Medulla oblongata (tissue), 1 donor: ENCODE measurements at regions not wholly inside any gene's neighbourhood (a gene's known extent, or its start where the extent isn't known, plus 50 kb on each side); places are given as distances from the start of the nearest gene placed in this dataset.

Experiments used
- DNase-seq: peaks from one replicate; pipeline ENCODE4 v3.0.0-alpha.2; 2015; ENCODE audit errors: extremely low spot score

- DNase-seq, result no peak
Measured at GRCh38 chrX:149274516-149275105, 230.5 kb downstream of the IDS start.

- DNase-seq, result no peak
Measured at GRCh38 chrX:149272690-149273463, 232.2 kb downstream of the IDS start.

- no peak for DNase-seq
Measured at GRCh38 chrX:149267878-149268813, 237.0 kb downstream of the IDS start.

GRCh38 chrX:149262086-149262485, 243.0 kb downstream of the IDS start:
- no peak for DNase-seq

DNA sequence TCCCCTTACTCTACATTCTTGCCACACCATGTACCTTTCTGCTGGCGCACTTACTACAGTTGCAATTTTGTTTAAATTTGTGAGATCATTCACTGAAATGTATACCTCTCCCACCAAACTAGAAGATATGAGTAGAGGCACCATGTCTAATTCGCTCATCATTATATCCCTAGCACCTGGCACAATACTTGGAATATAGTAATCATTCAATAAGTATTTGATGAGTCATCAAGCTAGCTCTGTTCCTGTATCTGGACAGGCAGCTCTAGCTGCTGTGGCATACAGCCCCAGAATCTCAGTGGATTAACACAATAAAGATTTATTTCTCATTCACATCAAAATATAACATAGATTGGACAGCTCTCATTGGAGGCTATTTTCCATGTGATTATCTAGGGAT, 245.9 kb downstream of the IDS start:
- DNase-seq, result no peak

- DNase-seq, result no peak
Measured at GRCh38 chrX:149255860-149256259, 249.2 kb downstream of the IDS start.

GRCh38 chrX:149248073-149248625, 257.0 kb downstream of the IDS start:
- DNase-seq, result no peak

GRCh38 chrX:149230689-149231088, 274.4 kb downstream of the IDS start:
- no peak for DNase-seq

DNA sequence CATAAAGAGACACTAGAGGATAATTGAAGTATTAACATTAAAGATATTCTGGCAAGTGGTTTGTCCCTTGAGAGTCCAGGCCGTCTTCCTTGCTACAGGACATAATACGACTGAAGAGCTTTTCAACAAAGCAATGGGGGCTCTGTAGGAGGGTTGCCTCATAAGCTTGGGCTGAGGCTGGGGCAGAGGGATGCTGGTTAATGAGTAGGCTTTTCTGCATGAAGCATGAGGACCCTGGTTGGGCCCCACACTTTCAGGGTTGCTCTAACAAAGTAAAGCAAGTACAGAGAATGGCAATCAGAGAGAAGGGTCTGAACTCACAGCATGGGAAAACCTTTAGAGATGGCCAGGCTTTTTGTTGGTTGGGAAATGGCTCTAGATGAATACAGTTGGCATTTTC, 281.3 kb downstream of the IDS start:
- DNase-seq, result no peak

- no peak for DNase-seq
Measured at GRCh38 chrX:149222040-149222439, 283.1 kb downstream of the IDS start.

- no peak for DNase-seq
Measured at GRCh38 chrX:149221230-149221629, 283.9 kb downstream of the IDS start.

DNA sequence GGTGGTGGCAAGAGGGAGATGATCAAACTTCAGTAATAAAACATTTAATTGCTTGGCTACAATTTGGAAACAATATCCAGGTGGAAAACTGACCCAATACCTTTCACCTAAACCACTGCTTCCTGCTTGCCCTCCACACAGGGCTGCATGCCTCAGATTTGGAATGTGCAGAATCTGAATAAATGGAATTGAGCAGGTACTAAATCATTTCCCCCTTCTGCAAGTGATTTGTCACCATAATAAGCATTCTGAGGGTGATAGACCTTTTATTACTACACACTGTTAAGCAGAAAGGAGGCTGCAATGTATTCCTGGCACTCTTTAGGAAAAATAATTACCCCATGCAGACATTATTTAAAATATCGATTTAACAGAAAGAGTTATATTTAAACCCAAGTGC, 291.8 kb downstream of the IDS start:
- no peak for DNase-seq

- DNase-seq, result no peak
Measured at GRCh38 chrX:149208307-149208706, 296.8 kb downstream of the IDS start.

- DNase-seq, result no peak
Measured at GRCh38 chrX:149207518-149207917, 297.6 kb downstream of the IDS start.

DNA sequence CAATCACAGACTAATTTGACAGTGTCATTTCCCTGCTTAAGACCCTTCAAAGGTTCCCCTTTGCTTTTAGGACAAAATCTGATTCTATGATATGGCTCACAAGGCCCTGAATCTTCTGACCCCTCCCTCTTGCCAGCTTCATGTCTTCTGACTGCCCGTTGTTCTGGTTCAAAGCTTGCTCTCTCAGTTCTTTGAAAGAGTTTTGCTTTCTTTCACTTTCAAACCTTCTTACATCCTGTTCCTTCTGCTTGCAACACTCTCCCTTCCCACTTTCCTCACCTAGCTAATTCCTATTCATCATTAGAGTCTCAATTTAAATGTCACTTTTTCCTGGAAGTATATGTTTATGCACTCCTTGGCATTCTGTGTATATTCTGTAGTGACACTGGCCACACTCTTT, 299.2 kb downstream of the IDS start:
- DNase-seq, result no peak

- DNase-seq, result no peak
Measured at GRCh38 chrX:149205081-149205480, 300.0 kb downstream of the IDS start.

- DNase-seq, result no peak
Measured at GRCh38 chrX:149199734-149200133, 305.4 kb downstream of the IDS start.

GRCh38 chrX:149198980-149199732, 305.9 kb downstream of the IDS start:
- DNase-seq, result no peak

- DNase-seq, result no peak
Measured at GRCh38 chrX:149185087-149185486, 320.0 kb downstream of the IDS start.

GRCh38 chrX:149161435-149162088, 343.5 kb downstream of the IDS start:
- DNase-seq, result no peak

DNA sequence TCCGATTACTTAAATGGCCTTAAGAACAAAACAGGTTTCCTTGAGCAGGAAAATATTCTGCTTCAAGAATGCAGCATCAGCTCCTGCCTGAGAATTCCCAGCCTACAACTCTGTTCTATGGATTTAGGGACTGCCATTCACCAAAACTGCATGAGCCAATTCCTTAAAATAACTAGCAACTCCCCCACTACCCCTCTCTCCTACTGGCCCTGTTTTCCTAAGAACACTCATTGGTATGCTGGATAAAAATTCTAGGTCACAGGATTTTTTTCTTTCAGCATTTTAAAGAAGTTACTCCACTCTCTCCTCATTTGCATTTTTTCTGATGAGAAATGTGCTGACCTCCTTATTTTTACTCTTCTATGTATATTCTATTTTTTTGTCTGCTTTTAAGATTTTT, 347.1 kb downstream of the IDS start:
- peak; percentile 1 for DNase-seq
